ENCODE measurements at regions not wholly inside any gene's neighbourhood (a gene's known extent, or its start where the extent isn't known, plus 50 kb on each side); places are given as distances from the start of the nearest gene placed in this dataset.

DNA sequence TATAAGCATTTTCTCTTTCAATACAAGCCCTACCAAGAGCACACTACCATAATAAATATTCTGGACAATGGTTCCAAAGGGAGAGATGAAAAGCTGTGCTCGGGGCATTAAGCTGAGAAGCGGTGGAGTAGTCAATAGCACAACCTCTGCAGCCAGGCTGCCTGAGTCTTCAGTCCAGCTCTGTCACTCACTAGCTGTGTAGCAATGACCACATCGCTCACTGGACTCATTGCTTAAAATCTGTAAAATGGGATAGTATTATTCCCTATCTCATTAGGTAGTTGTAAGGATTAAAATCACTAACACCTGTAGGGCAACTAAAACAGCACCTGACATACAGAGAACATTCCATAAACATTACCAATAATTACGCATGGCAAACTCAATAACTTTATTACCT is 199.9 kb upstream of the KLF14 start:
- in situ Hi-C loops (cut with HindIII; ENCODE audit: low sequenced_read_pairs) = no loop called here
- no peak overlapping the region for H3K4me3 ChIP-seq (ENCODE audit: low read depth, low read length)
- no peak for DNase-seq (ENCODE audit: low read depth, low spot score)
- TF ChIP-seq CTCF (IDR thresholded peaks at IDR 0.05; ENCODE audit: low read depth, low read length) = no peak

DNA sequence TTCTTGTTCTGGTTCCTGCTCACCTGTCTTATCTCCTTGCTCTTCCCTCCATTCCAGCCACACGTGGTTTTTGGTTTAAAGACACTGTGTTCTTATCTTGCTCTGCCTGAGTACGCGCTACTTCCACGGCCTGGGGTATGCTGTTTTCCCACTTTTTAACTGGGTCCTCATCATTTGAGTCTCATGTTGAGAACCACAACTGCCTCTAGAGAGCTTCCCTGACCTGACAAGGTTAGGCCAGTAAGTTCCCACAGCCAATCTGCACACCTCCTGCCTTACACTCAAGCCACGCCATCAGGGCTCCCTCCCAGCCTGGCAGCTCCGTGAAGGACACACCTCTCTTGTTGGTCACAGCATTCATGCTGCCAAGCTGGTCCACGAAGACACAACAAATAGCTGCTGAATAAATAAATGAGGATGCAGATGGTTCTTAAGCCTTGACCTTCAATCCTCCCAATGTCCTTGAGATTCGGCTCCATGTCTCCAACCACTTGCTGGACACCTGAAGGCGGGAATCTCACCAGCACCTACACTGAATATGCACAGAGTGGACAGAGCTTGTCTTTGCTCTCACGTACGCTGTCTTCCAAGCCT is 201.7 kb upstream of the KLF14 start:
- H3K4me3 ChIP-seq (ENCODE audit: low read depth, low read length) = no peak overlapping the region
- no peak for DNase-seq (ENCODE audit: low read depth, low spot score)
- no peak for TF ChIP-seq CTCF (IDR thresholded peaks at IDR 0.05; ENCODE audit: low read depth, low read length)
- in situ Hi-C loops (cut with HindIII; ENCODE audit: low sequenced_read_pairs) = no loop called here

GRCh38 chr7:130936202-130936931 is 202.4 kb upstream of the KLF14 start:
- no peak overlapping the region for H3K4me3 ChIP-seq (ENCODE audit: low read depth, low read length)
- in situ Hi-C loops (cut with HindIII; ENCODE audit: low sequenced_read_pairs) = no loop called here
- DNase-seq (ENCODE audit: low read depth, low spot score) = no peak
- no peak for TF ChIP-seq CTCF (IDR thresholded peaks at IDR 0.05; ENCODE audit: low read depth, low read length)

GRCh38 chr7:130937016-130937415 is 203.0 kb upstream of the KLF14 start:
- in situ Hi-C loops (cut with HindIII; ENCODE audit: low sequenced_read_pairs) = no loop called here
- TF ChIP-seq CTCF (IDR thresholded peaks at IDR 0.05; ENCODE audit: low read depth, low read length) = no peak
- DNase-seq (ENCODE audit: low read depth, low spot score) = no peak
- H3K4me3 ChIP-seq (ENCODE audit: low read depth, low read length) = no peak overlapping the region

GRCh38 chr7:130937830-130938229 is 203.8 kb upstream of the KLF14 start:
- in situ Hi-C loops (cut with HindIII; ENCODE audit: low sequenced_read_pairs) = no loop called here
- DNase-seq (ENCODE audit: low read depth, low spot score) = no peak
- no peak for TF ChIP-seq CTCF (IDR thresholded peaks at IDR 0.05; ENCODE audit: low read depth, low read length)
- no peak overlapping the region for H3K4me3 ChIP-seq (ENCODE audit: low read depth, low read length)

DNA sequence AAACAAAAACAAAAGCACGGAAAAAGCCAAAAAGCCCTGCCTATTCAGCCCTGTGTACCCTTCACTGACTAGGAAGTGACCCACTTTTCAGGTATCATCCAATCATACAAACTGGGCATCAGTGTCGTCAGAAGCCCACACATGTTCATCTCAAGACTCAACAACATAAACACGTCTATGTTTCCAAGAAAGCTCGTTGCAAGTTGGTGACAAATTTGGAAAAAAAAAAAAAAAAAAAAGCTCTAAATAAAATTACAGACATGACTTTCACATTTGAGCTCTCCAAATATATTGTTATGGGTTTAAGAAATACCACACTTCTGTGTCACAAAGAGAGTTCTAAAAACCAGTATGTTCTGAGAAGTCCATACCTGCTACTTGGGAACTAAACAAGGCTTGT is 204.7 kb upstream of the KLF14 start:
- peak; percentile 33 for DNase-seq (ENCODE audit: low read depth, low spot score)
- H3K4me3 ChIP-seq (ENCODE audit: low read depth, low read length) = no peak overlapping the region
- TF ChIP-seq CTCF (IDR thresholded peaks at IDR 0.05; ENCODE audit: low read depth, low read length) = no peak
- in situ Hi-C loops (cut with HindIII; ENCODE audit: low sequenced_read_pairs) = no loop called here
